CD4-positive, CD25-positive, alpha-beta regulatory T cell (primary cell): ENCODE measurements at regions not wholly inside any gene's neighbourhood (a gene's known extent, or its start where the extent isn't known, plus 50 kb on each side); places are given as distances from the start of the nearest gene placed in this dataset.

Experiments
- ATAC-seq, 2 donors: fragments of 150-1000 bp; cut with Tn5 transposase; one replicate each; pipeline ENCODE4 v1.10.0; 2021; ENCODE audit warnings: low read depth in 2 of 2, moderate number of reproducible peaks in 2 of 2, moderate library complexity in 1 of 2
- DNase-seq, 3 donors: peaks; one replicate each; pipeline versions ENCODE4 v3.0.0 to v3.0.0-alpha.2; 2012 to 2022; ENCODE audit warnings: mixed read lengths in 1 of 3
- H3K27ac ChIP-seq: one replicate; pipeline ENCODE4 v1.7.0; 2013; ENCODE audit warnings: mild to moderate bottlenecking, low read length; ENCODE audit not compliant: insufficient read depth, poor library complexity, severe bottlenecking
- H3K27me3 ChIP-seq: one replicate; pipeline ENCODE4 v1.7.0; 2013; ENCODE audit warnings: low read length; ENCODE audit not compliant: control insufficient read depth, insufficient read depth
- H3K36me3 ChIP-seq: one replicate; pipeline ENCODE4 v1.7.0; 2013; ENCODE audit warnings: mild to moderate bottlenecking, low read length, moderate library complexity; ENCODE audit not compliant: control insufficient read depth, insufficient read depth
- H3K4me1 ChIP-seq: 2 replicates; pipeline ENCODE4 v1.7.0; 2013; ENCODE audit warnings: mild to moderate bottlenecking, low read length; ENCODE audit not compliant: insufficient read depth, control insufficient read depth, poor library complexity, severe bottlenecking
- H3K4me3 ChIP-seq: one replicate; pipeline ENCODE4 v1.7.0; 2013; ENCODE audit warnings: low read depth, mild to moderate bottlenecking, low read length, moderate library complexity
- H3K9me3 ChIP-seq, 2 experiments: 1 replicate in 1 of 2; 2 replicates in 1 of 2; pipeline ENCODE4 v1.7.0; 2013; ENCODE audit warnings: low read length in 2 of 2, mild to moderate bottlenecking in 1 of 2, moderate library complexity in 1 of 2; ENCODE audit not compliant: control insufficient read depth in 2 of 2
- H3K27ac Mint-ChIP-seq, 3 donors: one replicate each; pipeline ENCODE4 v1.8.0; 2020 to 2022; ENCODE audit warnings: mild to moderate bottlenecking in 3 of 3, mixed read lengths in 3 of 3, moderate library complexity in 2 of 3
- H3K27me3 Mint-ChIP-seq: one replicate; pipeline ENCODE4 v1.8.0; 2022; ENCODE audit warnings: mild to moderate bottlenecking, mixed read lengths
- H3K36me3 Mint-ChIP-seq: one replicate; pipeline ENCODE4 v1.8.0; 2020; ENCODE audit warnings: mixed read lengths
- H3K4me1 Mint-ChIP-seq, 4 donors: one replicate each; pipeline ENCODE4 v1.8.0; 2020 to 2022; ENCODE audit warnings: mixed read lengths in 4 of 4, mild to moderate bottlenecking in 1 of 4
- H3K4me3 Mint-ChIP-seq, 4 donors: one replicate each; pipeline ENCODE4 v1.8.0; 2020 to 2022; ENCODE audit warnings: mild to moderate bottlenecking in 4 of 4, mixed read lengths in 4 of 4, moderate library complexity in 3 of 4
- H3K9me3 Mint-ChIP-seq, 7 donors: one replicate each; pipeline ENCODE4 v1.8.0; 2020 to 2022; ENCODE audit warnings: mixed read lengths in 7 of 7, mild to moderate bottlenecking in 3 of 7, moderate library complexity in 2 of 7

DNA sequence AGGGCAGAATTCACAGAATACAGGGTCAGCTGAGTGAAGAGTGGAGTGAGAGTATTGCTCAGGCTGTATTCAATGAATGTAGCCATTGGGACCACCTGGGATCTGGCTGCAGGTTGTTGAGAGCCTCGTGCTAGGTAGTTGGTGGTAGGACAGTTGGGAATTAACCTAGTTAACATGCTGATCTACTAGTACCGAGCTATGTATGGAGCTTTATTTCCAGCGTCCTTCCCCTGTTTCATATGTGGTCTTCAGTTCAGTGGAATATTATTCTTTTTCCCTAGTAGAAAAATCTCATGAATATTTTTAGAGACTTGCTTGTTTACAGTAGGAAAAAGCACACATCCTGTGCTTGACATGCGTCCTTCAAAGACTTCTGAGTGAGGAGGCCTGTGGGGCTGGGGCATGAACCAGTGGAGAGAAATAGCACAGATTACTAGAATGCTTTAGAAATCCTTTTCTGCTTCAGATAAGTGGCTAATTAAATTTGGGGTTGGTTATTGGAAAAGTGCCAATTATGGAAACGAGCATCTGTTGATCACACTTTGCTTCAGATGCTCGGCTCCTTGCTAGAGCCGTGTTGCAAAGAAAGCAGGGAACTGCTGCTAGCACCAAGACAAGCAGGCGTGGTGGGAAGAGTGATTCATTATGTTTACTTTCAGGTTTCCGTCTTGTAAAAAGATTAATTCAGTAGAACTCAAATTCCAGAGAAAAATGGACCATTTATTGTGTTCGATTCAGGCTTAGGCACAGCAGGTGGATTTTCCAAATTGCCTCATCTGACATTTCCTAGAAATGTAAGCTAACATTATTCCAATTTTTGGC is 53.6 kb downstream of the ARF6 start:
- Histone ChIP-seq H3K27me3 (no peaks in the 10 kb centered on the region), H3K36me3 (no peaks in the 10 kb centered on the region), H3K4me3 (peak overlapping the region; percentile 69), H3K9me3 (peaks cover 0 to 2% of the 10 kb centered on the region in 2 experiments), H3K27ac (peak overlapping the region; percentile 67), H3K4me1 (peaks cover 42% of the 10 kb centered on the region)
- Mint-ChIP-seq H3K4me3 (peak overlapping the region; percentile 45 to 94 (median 67)), H3K27me3 (no peaks in the 10 kb centered on the region), H3K9me3 (peaks cover 0 to 12% (median 0%) of the 10 kb centered on the region in 7 donors), H3K36me3 (peaks cover 8% of the 10 kb centered on the region), H3K4me1 (peaks cover 41 to 84% (median 60%) of the 10 kb centered on the region in 4 donors), H3K27ac (peak overlapping the region; percentile 94 to 95 (median 95))
- DNase-seq (peak in 1 of 3 donors; percentile 50), ATAC-seq (peak; percentile 26 to 47)

DNA sequence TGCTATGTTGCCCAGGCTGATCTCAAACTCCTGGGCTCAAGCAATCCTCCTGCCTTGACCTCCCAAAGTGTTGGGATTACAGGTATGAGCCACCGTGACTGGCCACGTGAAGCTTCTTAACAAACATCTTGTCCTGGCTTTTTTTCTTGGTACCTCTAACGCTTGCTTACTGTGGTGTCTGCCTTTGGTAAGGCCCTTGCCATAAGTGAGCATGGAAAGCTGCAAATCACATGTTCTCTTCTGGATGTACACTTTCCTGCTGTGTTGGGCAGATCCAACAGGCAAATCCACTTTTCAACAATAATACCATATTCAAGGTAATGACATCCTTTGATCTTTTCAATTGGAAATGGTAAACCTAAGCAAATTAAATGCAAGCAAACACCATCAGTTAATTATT is 54.6 kb downstream of the ARF6 start:
- H3K27me3 Mint-ChIP-seq, result no peaks in the 10 kb centered on the region
- DNase-seq (no peak), ATAC-seq (no peak)
- H3K27me3 ChIP-seq, result no peaks in the 10 kb centered on the region
- peaks cover 0 to 7% (median 0%) of the 10 kb centered on the region in 7 donors for H3K9me3 Mint-ChIP-seq
- peaks cover 7% of the 10 kb centered on the region for H3K36me3 Mint-ChIP-seq
- H3K36me3 ChIP-seq, result no peaks in the 10 kb centered on the region
- peaks cover 0 to 2% of the 10 kb centered on the region in 2 experiments for H3K9me3 ChIP-seq
- peak overlapping the region; percentile 76 to 95 (median 95) for H3K27ac Mint-ChIP-seq
- H3K4me1 ChIP-seq, result peaks cover 33% of the 10 kb centered on the region
- H3K4me1 Mint-ChIP-seq, result peaks cover 37 to 80% (median 61%) of the 10 kb centered on the region in 4 donors
- no peak overlapping the region for H3K27ac ChIP-seq
- no peak overlapping the region for H3K4me3 ChIP-seq
- H3K4me3 Mint-ChIP-seq, result peak overlapping the region in 1 of 4 donors; percentile 70

DNA sequence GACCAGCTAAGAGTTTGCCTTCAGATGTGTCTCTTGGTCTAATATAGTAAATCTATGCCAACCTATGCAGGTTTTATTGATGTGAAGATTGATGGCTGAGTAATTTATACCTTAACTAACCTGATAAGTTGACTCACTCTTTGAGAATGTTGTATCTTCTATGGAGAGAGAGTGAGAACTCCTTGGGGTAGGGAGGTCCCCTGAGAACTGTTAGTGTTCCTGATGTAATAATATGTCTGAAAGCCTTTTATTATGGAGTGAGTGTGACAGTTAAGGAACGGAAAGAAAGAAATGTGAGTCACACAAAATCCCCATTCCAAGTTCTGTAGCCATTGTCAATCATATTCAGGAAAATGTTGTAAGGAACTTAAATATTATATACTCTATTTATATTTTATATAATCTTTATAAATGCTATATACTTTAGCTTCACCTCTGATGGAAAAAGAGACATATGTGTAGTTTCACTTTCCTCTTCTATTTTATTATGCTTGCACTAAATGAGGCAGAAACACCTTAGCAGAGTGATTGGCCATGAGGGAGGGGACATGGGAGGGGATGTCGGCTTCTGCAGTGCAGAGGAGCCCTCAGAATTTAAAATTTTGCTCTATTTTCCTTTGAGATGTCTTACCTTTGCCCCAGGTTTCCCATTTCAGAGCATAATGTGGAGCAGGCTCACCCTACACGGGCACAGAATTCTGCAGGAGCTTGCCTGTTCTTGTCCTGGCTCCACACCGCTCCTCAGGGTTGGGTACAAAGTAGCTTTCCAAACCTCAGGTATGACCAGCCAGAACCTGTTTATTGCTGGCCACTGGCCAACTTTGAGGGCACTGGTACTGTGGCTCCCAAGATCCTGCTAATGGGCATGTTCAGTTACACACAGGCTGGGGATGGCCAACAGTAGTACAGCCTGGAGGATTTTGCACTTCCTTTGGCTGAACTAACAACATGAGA is 57.7 kb downstream of the ARF6 start:
- peak overlapping the region in 3 of 4 donors; percentile 5 to 62 (median 22) for H3K4me3 Mint-ChIP-seq
- H3K27ac Mint-ChIP-seq, result peak overlapping the region in 1 of 3 donors; percentile 64
- no peaks in the 10 kb centered on the region for H3K27me3 Mint-ChIP-seq
- DNase-seq (peak in 1 of 3 donors; percentile 27), ATAC-seq (no peak)
- H3K9me3 ChIP-seq, result no peaks in the 10 kb centered on the region
- H3K27me3 ChIP-seq, result no peaks in the 10 kb centered on the region
- H3K36me3 Mint-ChIP-seq, result peaks cover 4% of the 10 kb centered on the region
- H3K4me1 Mint-ChIP-seq, result peaks cover 28 to 54% (median 46%) of the 10 kb centered on the region in 4 donors
- no peak overlapping the region for H3K27ac ChIP-seq
- H3K4me1 ChIP-seq, result peaks cover 24% of the 10 kb centered on the region
- H3K9me3 Mint-ChIP-seq, result no peaks in the 10 kb centered on the region
- no peaks in the 10 kb centered on the region for H3K36me3 ChIP-seq
- H3K4me3 ChIP-seq, result no peak overlapping the region

DNA sequence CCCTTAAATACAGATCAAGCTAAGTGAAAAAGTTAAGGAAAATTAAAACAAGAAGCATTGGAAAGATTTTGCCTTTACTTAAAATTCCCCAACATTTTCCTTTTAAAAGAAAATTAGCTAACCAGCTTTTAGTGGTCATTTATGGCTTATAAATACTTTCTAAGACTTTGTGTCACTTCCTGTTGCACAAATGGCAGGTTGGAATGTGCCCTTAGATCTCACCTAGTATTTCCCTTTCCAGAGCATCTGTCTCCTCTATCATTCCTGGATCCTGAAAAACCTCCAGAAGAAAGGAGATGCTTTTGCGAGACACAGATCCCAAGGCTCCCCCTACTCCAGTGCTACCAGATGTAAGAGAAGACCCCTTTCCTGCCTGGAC is 58.3 kb downstream of the ARF6 start:
- Histone ChIP-seq H3K27me3 (no peaks in the 10 kb centered on the region), H3K36me3 (no peaks in the 10 kb centered on the region), H3K9me3 (no peaks in the 10 kb centered on the region), H3K4me1 (peaks cover 17% of the 10 kb centered on the region), H3K27ac (no peak overlapping the region), H3K4me3 (no peak overlapping the region)
- Mint-ChIP-seq H3K9me3 (no peaks in the 10 kb centered on the region), H3K27me3 (no peaks in the 10 kb centered on the region), H3K36me3 (peaks cover 4% of the 10 kb centered on the region), H3K27ac (peak overlapping the region in 1 of 3 donors; percentile 4), H3K4me3 (no peak overlapping the region), H3K4me1 (peaks cover 21 to 48% (median 41%) of the 10 kb centered on the region in 4 donors)
- DNase-seq, result no peak
- no peak for ATAC-seq

DNA sequence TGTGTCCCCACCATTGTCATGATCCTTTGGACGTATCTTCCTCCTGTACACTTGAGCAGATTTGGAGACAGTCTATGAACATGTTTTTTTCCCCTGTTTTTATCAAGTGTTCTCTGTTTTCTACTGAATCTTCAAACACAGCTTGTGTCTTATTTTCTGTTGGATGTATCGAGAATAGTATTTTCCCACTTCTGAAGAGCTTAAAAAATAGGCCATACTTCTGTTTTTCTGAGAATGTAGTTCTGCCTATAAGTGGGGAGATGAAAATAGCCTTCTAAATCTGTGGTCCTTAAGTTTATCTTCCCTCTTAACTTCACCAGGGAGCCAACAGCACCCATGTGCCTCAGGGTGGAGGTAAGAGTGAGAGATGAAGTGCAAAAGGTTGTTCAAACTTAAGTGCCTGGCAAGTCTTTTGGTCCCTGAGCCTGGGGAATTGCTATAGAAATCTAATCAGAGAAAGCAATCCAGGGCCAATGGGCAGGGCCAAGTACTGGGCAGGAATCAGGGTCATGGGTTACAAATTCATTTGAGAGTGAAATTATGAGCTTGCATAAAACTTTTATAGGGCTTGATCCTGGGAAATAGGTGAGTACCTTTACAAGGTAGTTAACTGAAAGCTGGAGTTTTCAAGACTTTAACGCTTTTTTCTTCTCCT is 58.9 kb downstream of the ARF6 start:
- H3K4me3 Mint-ChIP-seq, result no peak overlapping the region

DNA sequence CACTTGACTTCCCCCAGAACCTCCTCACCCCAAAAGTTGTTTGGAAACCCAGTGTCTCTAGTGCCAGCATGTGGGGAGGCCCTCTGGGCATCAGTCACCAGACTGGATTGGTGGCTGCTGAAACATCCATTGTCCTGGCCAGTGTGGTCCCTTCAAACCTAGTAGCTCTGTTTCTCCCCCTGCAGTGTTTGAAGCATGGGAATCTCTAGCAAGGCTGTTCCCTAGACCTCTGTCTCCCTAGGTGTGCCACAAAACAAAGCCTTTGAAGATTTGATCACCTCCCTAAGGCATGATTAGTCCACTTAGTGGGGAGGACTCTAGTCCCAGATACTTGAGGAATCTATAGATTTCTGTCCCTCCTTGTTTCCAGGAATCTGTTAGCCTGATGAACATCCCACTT is 60.3 kb downstream of the ARF6 start:
- H3K9me3 Mint-ChIP-seq, result no peaks in the 10 kb centered on the region
- peaks cover 12 to 28% (median 25%) of the 10 kb centered on the region in 4 donors for H3K4me1 Mint-ChIP-seq
- H3K9me3 ChIP-seq, result no peaks in the 10 kb centered on the region
- no peak for ATAC-seq
- no peak overlapping the region for H3K27ac Mint-ChIP-seq
- H3K36me3 Mint-ChIP-seq, result peaks cover 4% of the 10 kb centered on the region
- no peak overlapping the region for H3K4me3 Mint-ChIP-seq
- no peaks in the 10 kb centered on the region for H3K27me3 ChIP-seq
- H3K27ac ChIP-seq, result no peak overlapping the region
- DNase-seq, result no peak
- H3K27me3 Mint-ChIP-seq, result no peaks in the 10 kb centered on the region
- no peak overlapping the region for H3K4me3 ChIP-seq
- H3K4me1 ChIP-seq, result peaks cover 9% of the 10 kb centered on the region
- no peaks in the 10 kb centered on the region for H3K36me3 ChIP-seq

More for the DNA sequence above, 58.9 kb downstream of the ARF6 start:
- H3K4me1 ChIP-seq, result peaks cover 11% of the 10 kb centered on the region
- Mint-ChIP-seq H3K36me3 (peaks cover 4% of the 10 kb centered on the region), H3K9me3 (no peaks in the 10 kb centered on the region), H3K4me1 (peaks cover 15 to 42% (median 36%) of the 10 kb centered on the region in 4 donors), H3K27ac (peak overlapping the region in 2 of 3 donors; percentile 4 to 20), H3K27me3 (no peaks in the 10 kb centered on the region)
- H3K4me3 ChIP-seq, result no peak overlapping the region
- H3K36me3 ChIP-seq, result no peaks in the 10 kb centered on the region
- H3K27me3 ChIP-seq, result no peaks in the 10 kb centered on the region
- DNase-seq, result no peak
- H3K27ac ChIP-seq, result no peak overlapping the region
- ATAC-seq, result no peak
- no peaks in the 10 kb centered on the region for H3K9me3 ChIP-seq

DNA sequence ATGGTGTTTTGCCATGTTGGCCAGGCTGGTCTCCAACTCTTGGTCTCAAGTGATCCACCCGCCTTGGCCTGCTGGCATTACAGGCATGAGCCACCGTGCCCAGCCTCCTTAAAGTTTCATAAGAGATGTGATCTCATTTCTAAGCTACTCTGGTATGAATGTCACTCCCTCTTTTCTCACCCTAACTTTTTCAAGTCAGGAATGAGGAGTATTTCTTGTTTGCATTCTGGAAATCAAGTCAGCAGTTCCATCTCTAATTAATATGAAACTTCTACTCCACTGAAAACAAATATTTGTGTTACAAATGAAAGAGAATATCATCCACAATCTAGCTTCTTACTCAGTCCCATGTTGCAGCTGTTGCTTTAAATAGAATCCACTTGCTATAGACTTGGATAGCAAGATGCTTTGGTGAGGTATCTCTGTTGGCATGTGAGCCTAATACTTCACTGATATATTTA is 61.3 kb downstream of the ARF6 start:
- ATAC-seq (no peak), DNase-seq (no peak)
- no peak overlapping the region for H3K4me3 Mint-ChIP-seq
- H3K4me1 Mint-ChIP-seq, result peaks cover 10 to 24% (median 20%) of the 10 kb centered on the region in 4 donors
- no peaks in the 10 kb centered on the region for H3K27me3 ChIP-seq
- no peak overlapping the region for H3K4me3 ChIP-seq
- H3K4me1 ChIP-seq, result peaks cover 9% of the 10 kb centered on the region
- no peak overlapping the region for H3K27ac Mint-ChIP-seq
- no peaks in the 10 kb centered on the region for H3K9me3 ChIP-seq
- H3K36me3 ChIP-seq, result no peaks in the 10 kb centered on the region
- no peaks in the 10 kb centered on the region for H3K36me3 Mint-ChIP-seq
- H3K27me3 Mint-ChIP-seq, result no peaks in the 10 kb centered on the region
- no peaks in the 10 kb centered on the region for H3K9me3 Mint-ChIP-seq
- H3K27ac ChIP-seq, result no peak overlapping the region
